Parathyroid adenoma (tissue), 2 donors: ENCODE measurements at regions not wholly inside any gene's neighbourhood (a gene's known extent, or its start where the extent isn't known, plus 50 kb on each side); places are given as distances from the start of the nearest gene placed in this dataset.

ENCODE experiments used
- H2AFZ ChIP-seq: fragments of 300-600 bp; sonication (generic); one replicate; pipeline ENCODE4 v1.7.0; 2017; ENCODE audit warnings: antibody characterized with exemption, mild to moderate bottlenecking
- H3K27ac ChIP-seq: fragments of 300-600 bp; sonication (generic); one replicate; pipeline ENCODE4 v1.7.0; 2017
- H3K27me3 ChIP-seq: fragments of 300-600 bp; sonication (generic); one replicate; pipeline ENCODE4 v1.7.0; 2017; ENCODE audit warnings: low read length; ENCODE audit not compliant: control insufficient read depth, insufficient read depth
- H3K36me3 ChIP-seq: fragments of 300-600 bp; sonication (generic); one replicate; pipeline ENCODE4 v1.7.0; 2017; ENCODE audit warnings: low read length; ENCODE audit not compliant: control insufficient read depth, insufficient read depth
- H3K4me1 ChIP-seq: fragments of 300-600 bp; sonication (generic); one replicate; pipeline ENCODE4 v1.7.0; 2017; ENCODE audit warnings: control low read depth
- H3K4me2 ChIP-seq: fragments of 300-600 bp; sonication (generic); one replicate; pipeline ENCODE4 v1.7.0; 2017; ENCODE audit warnings: low read length
- H3K4me3 ChIP-seq: fragments of 300-600 bp; sonication (generic); one replicate; pipeline ENCODE4 v1.7.0; 2017; ENCODE audit warnings: low read depth, low read length
- H3K79me2 ChIP-seq: fragments of 300-600 bp; sonication (generic); one replicate; pipeline ENCODE4 v1.7.0; 2017; ENCODE audit warnings: control low read depth
- H3K9ac ChIP-seq: fragments of 300-600 bp; sonication (generic); one replicate; pipeline ENCODE4 v1.7.0; 2017; ENCODE audit warnings: mild to moderate bottlenecking
- H3K9me3 ChIP-seq: fragments of 300-600 bp; sonication (generic); one replicate; pipeline ENCODE4 v1.7.0; 2017; ENCODE audit warnings: low read length; ENCODE audit not compliant: control insufficient read depth
- CTCF ChIP-seq: fragments of 300-600 bp; sonication (generic); IDR thresholded peaks from one replicate; pipeline ENCODE4 v1.7.0; 2017; ENCODE audit warnings: antibody characterized with exemption, mild to moderate bottlenecking
- donor health status: primary hyperparathyroidism.

DNA sequence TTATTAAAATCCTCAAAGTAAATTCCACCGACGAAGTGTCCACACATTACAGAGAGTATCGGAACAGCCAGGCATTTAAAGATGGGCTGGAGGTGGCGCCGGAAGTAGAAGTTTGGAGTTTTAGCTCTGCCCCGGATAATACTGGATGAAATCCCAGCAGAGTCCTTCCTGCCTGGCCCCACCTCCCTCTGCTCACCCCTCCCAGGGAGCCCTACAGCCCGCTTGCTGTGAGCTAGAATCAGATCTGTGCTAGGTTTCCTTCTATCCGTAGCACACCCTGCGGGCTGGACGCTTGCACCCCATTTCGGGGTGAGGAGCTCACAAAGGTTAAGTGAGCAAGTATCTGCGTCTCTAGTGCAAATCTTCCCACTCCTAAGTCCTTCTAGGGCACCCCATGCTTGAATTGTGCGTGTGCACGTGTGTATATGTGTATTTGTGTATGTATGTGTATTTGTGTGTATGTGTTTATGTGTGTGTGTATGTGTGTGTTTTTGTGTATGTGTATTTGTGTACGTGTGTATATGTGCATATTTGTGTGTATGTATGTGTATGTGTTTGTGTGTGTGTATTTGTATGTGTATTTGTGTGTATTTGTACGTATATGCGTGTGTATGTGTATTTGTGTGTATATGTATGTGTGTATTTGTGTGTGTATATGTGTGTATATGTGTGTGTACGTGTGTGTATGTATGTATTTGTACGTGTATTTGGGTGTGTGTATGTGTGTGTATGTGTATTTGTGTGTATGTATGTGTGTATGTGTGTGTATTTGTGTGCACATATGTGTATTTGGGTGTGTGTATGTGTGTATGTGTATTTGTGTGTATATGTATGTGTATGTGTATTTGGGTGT, 61.4 kb downstream of the HAPSTR1 start:
- Histone ChIP-seq H3K9me3 (no peaks in the 10 kb centered on the region), H3K36me3 (no peaks in the 10 kb centered on the region), H2AFZ (no peak overlapping the region), H3K4me2 (no peak overlapping the region), H3K27ac (no peak overlapping the region), H3K79me2 (no peaks in the 10 kb centered on the region), H3K9ac (no peak overlapping the region), H3K4me3 (no peak overlapping the region), H3K4me1 (no peaks in the 10 kb centered on the region), H3K27me3 (no peaks in the 10 kb centered on the region)
- no peak for TF ChIP-seq CTCF

DNA sequence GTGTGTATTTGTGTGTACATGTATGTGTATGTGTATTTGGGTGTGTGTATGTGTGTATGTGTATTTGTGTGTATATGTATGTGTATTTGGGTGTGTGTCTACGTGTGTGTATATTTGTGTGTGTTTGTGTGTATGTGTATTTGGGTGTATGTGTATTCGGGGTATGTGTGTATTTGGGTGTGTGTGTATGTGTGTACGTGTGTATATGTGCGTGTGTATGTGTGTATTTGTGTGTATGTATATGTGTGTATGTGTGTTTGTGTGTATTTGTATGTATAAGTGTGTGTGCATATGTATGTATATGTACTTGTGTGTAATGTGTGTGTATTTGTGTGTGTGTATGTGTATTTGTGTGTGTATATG, 62.0 kb downstream of the HAPSTR1 start:
- no peaks in the 10 kb centered on the region for H3K27me3 ChIP-seq
- no peaks in the 10 kb centered on the region for H3K36me3 ChIP-seq
- H3K27ac ChIP-seq, result no peak overlapping the region
- no peak overlapping the region for H3K4me2 ChIP-seq
- no peaks in the 10 kb centered on the region for H3K79me2 ChIP-seq
- no peak overlapping the region for H3K4me3 ChIP-seq
- no peak for TF ChIP-seq CTCF
- no peak overlapping the region for H2AFZ ChIP-seq
- no peaks in the 10 kb centered on the region for H3K4me1 ChIP-seq
- H3K9me3 ChIP-seq, result no peaks in the 10 kb centered on the region
- H3K9ac ChIP-seq, result no peak overlapping the region

DNA sequence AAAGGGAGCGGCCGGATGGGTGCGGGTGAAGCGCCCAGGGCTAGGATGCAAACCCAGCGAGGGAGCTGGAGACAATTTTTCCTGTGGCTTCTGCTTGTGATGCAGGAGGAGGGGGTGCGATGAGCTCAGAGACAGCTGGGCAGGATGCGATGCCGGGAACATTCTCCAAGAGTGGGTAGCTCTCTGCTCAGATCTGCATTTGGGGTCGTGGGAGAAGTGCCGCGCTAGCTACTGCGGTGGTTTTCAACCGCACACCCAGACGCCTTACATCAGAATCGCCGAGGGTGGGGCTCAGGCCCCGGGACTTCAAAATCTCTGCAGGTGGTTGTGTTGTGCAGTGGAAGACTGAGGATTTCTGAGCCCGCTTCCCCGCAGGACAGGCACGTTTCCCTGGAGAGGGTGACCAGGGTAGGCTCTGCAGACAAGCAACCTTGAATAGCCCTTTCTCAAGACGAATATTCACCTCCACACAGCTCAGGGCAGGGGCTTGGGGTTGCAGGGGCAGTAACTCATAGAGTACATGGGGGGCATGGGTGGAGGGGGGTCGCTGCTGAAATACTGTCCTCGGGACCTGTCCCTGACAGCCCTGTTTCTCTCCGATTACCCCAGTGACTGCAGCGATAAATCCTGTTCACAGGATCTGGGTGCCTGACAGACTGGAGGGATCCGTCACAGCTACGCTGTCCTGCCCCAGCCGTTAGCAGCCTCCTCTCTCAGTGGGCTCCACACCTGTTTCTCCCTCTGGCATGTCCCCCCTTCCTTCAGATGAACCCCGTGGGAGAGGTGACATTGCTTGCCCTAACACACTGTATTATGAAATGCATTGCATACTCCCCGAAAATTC, 63.3 kb downstream of the HAPSTR1 start:
- Histone ChIP-seq H3K4me3 (no peak overlapping the region), H3K4me2 (no peak overlapping the region), H3K27ac (no peak overlapping the region), H3K9me3 (no peaks in the 10 kb centered on the region), H3K4me1 (no peaks in the 10 kb centered on the region), H3K9ac (no peak overlapping the region), H3K36me3 (no peaks in the 10 kb centered on the region), H3K79me2 (no peaks in the 10 kb centered on the region), H2AFZ (no peak overlapping the region), H3K27me3 (no peaks in the 10 kb centered on the region)
- no peak for TF ChIP-seq CTCF

GRCh38 chr16:9155871-9156270, 64.4 kb downstream of the HAPSTR1 start:
- no peaks in the 10 kb centered on the region for H3K4me1 ChIP-seq
- H3K27ac ChIP-seq, result no peak overlapping the region
- H3K9ac ChIP-seq, result no peak overlapping the region
- H3K27me3 ChIP-seq, result no peaks in the 10 kb centered on the region
- no peak for TF ChIP-seq CTCF
- H3K79me2 ChIP-seq, result no peaks in the 10 kb centered on the region
- no peak overlapping the region for H3K4me3 ChIP-seq
- H3K36me3 ChIP-seq, result no peaks in the 10 kb centered on the region
- no peak overlapping the region for H2AFZ ChIP-seq
- no peaks in the 10 kb centered on the region for H3K9me3 ChIP-seq
- H3K4me2 ChIP-seq, result no peak overlapping the region
